OCI-M1 (cell line): ENCODE measurements at regions not wholly inside any gene's neighbourhood (a gene's known extent, or its start where the extent isn't known, plus 50 kb on each side); places are given as distances from the start of the nearest gene placed in this dataset.
"Not testable (repeated sequence)": the region's sequence is repeated elsewhere in the genome, so short reads cannot be mapped to it uniquely, and the experiment has no call there.

Source experiments
- DNase-seq: peaks from one replicate; lab custom pipeline; 2025; lab: John Stamatoyannopoulos, UW

DNA sequence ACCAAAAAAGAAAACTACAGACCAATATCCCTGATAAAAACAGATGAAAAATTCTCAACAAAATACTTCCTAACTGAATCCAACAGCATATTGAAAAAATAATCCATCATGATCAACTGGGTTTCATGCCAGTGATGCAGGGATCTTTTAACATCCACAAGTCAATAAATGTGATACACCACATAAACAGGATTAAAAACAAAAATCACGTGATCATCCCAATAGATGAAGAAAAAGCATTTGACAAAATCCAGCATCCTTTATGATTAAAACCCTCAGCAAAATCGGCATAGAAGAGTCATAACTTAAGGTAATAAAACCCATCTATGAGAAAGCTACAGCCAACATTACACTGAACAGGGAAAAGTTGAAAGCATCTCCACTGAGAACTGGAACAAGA lies 107.5 kb downstream of the DCLK3 start:
- no peak for DNase-seq

DNA sequence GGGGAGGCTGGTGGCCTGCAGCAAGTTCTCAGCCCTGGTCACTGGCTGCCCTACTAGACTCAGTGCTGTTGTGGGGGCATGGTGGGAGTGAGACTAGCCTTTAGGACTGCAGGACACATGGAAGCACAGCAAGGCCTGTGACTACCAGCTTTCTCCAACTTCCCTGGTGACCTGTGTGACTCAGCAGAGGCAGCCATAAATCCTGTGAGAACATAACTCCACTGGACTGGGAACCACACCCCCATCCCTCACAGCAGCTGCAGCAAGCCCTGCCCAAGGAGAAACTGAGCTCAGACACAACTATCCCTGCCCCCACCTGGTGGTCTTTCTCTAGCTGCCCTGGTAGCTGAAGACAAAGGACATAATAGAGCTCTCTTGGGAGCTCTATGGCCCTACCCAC lies 111.3 kb downstream of the DCLK3 start:
- peak; percentile 8 for DNase-seq

DNA sequence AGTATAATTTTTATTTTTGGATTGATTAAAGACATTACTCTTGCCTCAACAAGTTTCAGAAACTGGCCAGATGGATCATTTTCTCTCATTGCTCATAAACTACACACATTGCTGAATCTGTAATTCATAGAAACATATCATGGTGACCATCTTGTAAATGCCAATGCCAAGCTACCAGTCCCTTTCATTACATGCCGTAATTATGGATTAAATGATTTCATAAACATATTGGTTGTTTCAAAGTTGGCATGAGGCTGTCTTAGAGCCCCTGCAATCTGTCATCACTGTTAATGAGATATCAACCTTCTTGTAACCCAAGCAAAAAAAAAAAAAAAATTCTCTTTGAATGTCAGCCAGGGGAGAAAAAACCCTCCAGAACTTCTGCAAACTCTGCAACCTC lies 112.2 kb downstream of the DCLK3 start:
- no peak for DNase-seq

DNA sequence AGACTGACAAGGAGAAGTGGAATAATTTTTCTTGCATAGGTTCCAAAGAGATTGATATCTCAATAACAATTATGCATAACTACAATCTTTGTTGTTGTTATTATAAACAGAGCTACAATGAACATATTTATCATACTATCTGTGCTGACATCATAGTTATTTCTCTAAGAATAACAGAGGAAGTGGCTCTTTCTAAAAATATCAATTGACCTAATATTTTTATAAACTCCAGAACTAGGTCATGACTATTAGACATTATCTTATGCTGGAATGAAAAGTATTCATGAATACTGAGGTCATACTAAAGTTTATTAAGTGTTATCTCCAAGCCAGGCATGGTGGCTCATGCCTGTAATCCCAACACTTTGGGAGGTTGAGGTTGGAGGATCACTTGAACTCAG lies 114.1 kb downstream of the DCLK3 start:
- no peak for DNase-seq

DNA sequence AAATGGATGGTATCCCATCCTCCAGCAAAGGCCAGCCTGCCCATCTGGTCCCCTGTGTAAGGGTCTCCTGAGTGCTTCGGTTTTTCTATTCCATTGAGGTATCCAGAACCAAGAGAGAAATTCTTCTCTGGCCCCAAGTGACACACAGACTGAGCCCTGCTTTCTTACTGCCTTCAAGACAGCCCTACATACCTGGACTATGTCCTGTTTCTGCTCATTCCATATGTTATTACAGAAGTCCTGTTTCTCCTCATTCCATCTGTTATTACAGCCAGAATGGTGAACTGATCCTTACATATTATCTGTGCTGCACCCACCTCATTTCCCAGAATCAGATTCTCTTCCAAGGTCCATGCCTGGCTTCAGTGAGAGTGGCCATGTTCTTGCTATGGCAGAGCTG lies 115.2 kb downstream of the DCLK3 start:
- DNase-seq: no peak

DNA sequence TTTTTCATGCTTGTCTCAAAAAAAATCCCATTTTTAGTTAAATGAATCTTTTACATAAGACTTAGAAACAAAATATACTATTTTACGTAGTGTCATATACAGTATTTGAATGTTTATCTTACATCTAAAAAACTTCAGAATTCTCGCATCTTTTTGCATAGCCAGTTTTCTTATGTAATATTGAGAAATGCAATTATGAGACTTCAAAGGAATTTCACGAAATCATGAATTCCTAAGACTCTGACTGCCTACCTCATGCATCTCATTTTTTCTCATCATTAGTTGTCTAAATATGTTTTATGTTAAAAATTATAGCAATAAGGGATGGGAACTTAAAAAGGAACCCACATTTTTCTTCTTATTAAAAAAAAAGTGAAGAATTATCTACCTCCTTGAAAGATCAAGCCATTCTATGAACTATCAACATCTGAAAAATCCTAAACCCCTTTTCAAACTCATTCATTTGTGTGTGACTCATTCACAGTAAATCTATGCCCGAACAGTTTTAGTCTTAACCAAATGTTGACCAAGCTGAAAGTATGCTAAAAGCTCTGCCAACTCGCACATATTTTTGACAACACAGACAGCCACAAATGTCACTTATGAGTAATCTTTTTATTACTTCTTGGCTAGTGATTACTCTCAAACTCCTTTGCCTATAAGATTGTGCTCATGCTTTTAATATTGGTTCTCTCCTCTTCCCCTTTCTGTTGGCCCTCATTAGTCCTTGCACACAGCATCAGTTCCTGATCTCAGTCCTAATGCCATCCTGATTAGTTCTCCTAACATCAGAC lies 115.9 kb downstream of the DCLK3 start:
- DNase-seq: peak; percentile 44

DNA sequence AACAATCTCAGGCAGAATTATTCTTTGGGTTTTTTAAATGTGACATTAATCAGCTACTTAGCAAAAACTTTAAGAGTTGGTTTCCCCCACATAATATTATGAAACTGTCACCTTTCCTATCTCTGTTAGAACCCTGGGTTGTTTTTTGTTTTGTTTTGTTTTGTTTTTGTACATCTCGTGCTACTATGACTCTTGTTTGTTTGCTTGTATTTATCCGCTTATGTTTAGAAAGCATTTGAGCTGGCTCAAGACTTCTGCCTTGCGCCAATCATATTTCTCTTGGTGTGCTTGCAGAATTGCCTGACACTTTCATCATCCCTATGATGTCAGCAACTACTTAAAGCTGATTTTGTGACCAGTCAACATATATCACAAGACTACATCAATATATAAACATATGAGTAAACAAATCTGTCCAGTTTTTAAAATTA lies 116.9 kb downstream of the DCLK3 start:
- peak; percentile 84 for DNase-seq

DNA sequence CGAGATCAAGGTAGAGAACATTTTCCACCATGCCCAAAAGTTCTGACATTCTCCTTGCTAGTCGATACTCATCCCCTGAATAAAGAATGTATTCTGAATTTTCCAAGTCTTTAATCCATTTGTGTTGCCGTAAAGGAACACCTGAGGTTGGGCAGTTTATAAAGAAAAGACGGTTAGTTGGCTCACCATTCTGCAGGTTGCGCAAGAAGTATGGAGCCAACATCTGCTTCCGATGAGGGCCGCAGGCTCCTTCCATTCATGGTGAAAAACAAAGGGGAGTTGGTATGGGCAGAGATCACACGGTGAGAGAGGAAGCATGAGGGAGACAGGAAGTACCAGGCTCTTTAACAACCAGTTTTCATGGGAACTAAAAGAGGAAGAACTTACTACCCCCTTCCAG lies 121.2 kb downstream of the DCLK3 start:
- no peak for DNase-seq

DNA sequence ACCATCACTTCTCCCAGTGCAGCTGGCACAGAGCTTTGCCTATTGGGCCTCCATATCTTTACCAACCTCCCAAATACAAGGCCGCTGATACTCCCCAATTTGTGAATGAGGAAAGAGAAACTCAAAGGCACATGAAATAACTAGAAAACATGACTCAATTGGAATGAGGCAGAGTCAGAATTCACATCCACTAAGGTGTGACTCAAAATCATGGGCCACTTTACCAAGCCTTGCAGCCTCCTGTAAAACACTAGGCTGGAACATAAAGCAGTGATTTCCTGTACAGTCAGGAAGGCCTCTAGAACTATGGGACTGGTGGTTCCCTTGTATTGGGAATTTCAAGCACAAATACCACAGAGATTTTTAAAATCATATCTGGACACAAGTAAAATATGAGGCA lies 128.6 kb downstream of the DCLK3 start:
- DNase-seq: no peak

DNA sequence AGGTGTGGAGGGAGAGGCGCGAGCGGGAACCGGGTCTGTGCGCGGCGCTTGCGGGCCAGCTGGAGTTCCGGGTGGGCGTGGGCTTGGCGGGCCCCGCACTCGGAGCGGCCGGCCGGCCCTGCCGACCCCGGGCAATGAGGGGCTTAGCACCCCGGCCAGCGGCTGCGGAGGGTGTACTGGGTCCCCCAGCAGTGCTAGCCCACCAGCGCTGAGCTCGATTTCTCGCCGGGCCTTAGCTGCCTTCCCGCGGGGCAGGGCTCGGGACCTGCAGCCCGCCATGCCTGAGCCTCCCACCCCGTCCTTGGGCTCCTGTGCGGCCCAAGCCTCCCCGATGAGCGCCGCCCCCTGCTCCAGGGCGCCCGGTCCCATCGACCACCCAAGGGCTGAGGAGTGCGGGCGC lies 130.5 kb downstream of the DCLK3 start:
- not testable (repeated sequence) for DNase-seq

DNA sequence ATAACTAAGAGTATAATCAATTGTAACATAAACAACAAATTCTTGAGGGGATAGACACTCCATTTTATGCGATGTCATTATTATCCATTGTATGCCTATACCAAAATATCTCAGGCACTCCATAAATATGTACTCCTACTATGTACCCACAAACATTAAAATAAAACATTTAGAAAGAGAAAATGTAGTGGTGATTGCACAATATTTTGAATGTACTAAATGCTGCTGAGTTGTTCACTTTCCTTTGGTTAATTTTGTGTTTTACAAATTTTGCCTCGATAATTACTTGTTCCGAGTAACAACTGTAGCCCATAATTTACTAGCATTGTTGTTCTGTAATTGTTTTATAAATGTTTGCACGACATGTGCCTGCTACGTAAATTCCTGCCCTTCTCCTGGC lies 131.3 kb downstream of the DCLK3 start:
- no peak for DNase-seq

DNA sequence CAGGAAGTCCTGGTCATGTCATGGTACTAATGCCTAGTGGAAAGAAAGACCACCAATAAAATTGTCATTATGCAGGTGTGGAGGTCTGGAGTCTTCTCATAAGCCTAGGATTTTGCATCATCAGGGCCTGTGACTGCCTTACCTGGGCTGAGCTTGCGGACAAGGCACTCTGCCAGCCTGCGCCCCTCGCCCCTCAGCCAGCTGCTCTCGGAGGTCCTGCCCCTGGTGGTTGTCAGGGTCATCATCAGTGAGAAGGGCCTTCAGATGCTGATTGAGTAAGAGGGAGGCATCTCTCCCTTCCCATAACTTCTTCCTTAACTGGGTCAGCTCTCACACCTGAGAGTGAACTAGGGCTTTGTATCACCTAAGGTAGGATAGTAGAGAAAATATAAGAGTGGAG lies 132.8 kb downstream of the DCLK3 start:
- DNase-seq: no peak

DNA sequence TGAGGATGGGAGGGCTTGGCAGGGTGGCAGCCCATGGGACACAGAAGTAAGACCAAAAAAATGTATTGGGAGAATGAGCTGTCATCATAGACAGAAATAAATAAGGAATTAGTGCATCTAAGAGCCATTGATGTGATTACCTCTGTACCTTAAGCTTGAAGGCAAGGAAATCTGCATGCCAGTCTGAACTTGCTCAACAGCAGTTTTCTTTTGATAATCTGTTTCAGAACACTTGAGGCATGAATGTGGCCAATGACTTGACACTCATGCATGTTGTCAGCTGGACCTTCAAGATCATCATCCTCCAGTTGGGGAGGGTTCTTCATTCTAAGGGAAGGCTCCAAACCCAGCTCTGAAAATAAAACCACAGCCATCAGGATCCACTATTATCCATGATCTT lies 148.5 kb downstream of the DCLK3 start:
- DNase-seq: no peak

DNA sequence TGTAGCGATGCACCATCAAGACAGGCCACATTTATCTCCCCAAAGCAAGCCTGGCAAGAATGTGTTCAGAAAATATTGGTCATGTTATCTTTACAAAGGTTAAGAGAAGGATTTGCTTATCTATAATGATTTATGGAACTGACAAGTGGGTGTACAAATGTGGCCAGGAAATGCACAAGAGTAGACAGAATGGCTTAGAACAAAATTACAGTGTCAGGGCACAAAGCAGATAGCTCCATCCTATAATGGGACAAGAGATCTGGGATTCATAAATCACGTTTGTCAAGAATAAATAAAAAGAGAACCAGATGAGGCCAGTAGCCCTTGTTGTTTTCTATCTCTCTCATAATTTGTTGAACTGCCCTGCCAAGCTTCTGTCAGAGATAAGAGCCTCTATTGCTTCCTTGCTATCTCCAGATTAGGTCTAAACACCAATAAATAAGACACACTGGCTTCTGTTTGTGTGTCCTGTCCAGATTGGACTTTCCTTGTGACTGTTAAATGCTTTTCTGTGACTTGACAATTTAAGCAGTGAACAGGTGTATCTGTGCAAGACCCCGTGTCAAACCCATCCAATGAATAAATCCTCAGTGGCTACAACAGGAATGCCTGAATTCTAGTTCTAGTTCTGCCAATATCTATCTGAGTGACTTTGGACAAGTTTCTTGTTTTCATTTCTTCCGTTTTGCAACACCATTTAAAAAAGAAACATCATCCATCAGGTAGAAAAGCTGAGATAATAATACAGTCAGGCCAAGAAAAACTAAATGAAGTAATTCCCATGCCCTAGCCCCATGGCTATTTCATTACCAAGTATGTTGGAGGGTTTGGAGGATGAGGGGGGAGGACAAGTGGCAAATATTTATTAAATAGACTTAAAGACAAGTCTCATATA lies 157.2 kb downstream of the DCLK3 start:
- peak; percentile 67 for DNase-seq

DNA sequence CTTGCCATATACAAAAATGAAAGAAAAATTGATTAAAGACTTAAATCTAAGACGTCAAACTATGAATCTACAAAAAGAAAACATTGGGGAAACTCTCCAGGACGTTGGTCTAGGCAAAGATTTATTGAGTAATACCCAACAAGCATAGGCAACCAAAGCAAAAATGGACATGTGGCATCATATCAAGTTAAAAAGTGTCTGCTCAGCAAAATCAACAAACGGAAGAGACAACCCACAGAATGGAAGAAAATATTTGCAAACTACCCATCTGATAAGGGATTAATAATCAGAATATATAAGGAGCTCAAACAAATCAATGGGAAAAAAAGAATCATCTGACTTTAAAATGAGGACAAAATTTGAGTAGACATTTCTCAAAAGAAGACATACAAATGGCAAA lies 160.9 kb downstream of the DCLK3 start:
- DNase-seq: no peak

DNA sequence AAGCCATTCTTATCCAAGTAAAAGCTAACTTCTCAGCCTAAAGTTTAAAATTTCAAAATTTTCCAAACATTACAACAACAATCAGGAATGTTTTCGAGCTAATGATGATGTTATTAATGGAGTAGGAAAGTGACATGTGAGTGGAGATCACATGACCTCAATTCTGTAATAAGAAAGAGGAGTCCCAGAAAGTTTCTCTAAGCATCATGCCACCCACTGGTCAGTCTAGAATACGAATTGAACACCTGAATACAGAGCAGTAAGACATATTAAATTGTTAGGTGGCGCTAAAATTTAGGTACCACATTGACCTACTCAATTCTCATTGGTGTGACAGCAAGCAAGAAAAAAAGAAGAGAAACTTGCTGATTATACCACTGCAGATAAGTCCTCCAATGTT lies 163.9 kb downstream of the DCLK3 start:
- DNase-seq: no peak
